Body of pancreas (tissue), 4 donors: ENCODE measurements at regions not wholly inside any gene's neighbourhood (a gene's known extent, or its start where the extent isn't known, plus 50 kb on each side); places are given as distances from the start of the nearest gene placed in this dataset.

Source experiments
- ATAC-seq: fragments of 150-250 bp; one replicate; pipeline ENCODE4 v1.9.1; 2016
- DNase-seq, 4 donors: peaks; one replicate each; pipeline ENCODE4 v3.0.0-alpha.2; 2019
- H3K27ac ChIP-seq, 4 donors: fragments of 200-600 bp; sonication (generic); 1 replicate in 3 of 4; 2 replicates in 1 of 4; pipeline versions ENCODE4 v1.5.1 to v1.6.1; 2016 to 2019; ENCODE audit warnings: mild to moderate bottlenecking in 1 of 4, mixed read lengths in 1 of 4, moderate library complexity in 1 of 4
- H3K27me3 ChIP-seq, 2 donors: fragments of 200-600 bp; sonication (generic); one replicate each; pipeline ENCODE4 v1.6.0; 2016; ENCODE audit warnings: mild to moderate bottlenecking in 1 of 2
- H3K36me3 ChIP-seq, 2 donors: fragments of 200-600 bp; sonication (generic); replicated peaks in 1 of 2; 2 replicates each; pipeline ENCODE4 v1.5.1; 2016; ENCODE audit warnings: low read depth in 2 of 2; ENCODE audit not compliant: insufficient read depth in 1 of 2
- H3K4me1 ChIP-seq: fragments of 200-600 bp; sonication (generic); one replicate; pipeline ENCODE4 v1.6.0; 2016
- H3K4me3 ChIP-seq, 2 donors: fragments of 200-600 bp; sonication (generic); 1 replicate in 1 of 2; 2 replicates in 1 of 2; pipeline ENCODE4 v1.5.1; 2016 to 2019
- H3K9me3 ChIP-seq, 3 donors: fragments of 200-600 bp; sonication (generic); 1 replicate in 2 of 3; 2 replicates in 1 of 3; pipeline ENCODE4 v1.5.1; 2016
- POLR2A ChIP-seq, 3 donors: fragments of 450-650 bp; IDR thresholded peaks; one replicate each; pipeline ENCODE4 v1.6.1; 2016; ENCODE audit warnings: antibody characterized with exemption in 3 of 3, mild to moderate bottlenecking in 2 of 3
- WGBS, 2 donors: methylation state at CpG; one replicate each; pipeline ENCODE4 v1.1.5; 2017; 5-methylcytosine and 5-hydroxymethylcytosine counted together
- intact Hi-C: fragments of 100-400 bp; cut with DNase I; formaldehyde crosslinking; loops from one replicate; pipeline ENCODE4 v1.15.1; 2023
- TF ChIP-seq, protein P1 (sequence below), 7 experiments: fragments of 450-650 bp in 4 of 7; fragments of 200-600 bp in 3 of 7; sonication (generic) in 3 of 7; IDR thresholded peaks; one replicate each; pipeline ENCODE4 v1.5.1; 2016 to 2019; ENCODE audit warnings: antibody characterized with exemption in 7 of 7

DNA sequence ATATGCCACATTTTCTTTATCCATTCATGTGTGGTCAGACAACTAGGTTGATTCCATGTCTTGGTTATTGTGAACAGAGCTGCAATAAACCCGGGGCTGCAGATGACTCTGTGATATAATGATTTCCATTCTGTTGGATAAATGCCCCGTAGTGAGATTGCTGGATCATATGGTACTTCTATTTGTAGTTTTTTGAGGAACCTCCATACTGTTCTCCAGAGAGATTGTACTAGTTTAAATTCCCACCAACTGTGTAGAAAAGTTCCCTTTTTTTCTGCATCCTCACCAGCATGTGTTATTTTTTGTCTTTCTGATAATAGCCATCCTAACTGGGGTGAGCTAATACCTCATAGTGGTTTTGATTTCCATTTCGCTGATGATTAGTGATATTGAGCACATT lies 62.2 kb upstream of the MAP3K4 start:
- Histone ChIP-seq H3K27ac (no peak overlapping the region), H3K27me3 (no peaks in the 10 kb centered on the region), H3K4me3 (no peak overlapping the region), H3K36me3 (no peaks in the 10 kb centered on the region), H3K4me1 (peaks cover 14% of the 10 kb centered on the region), H3K9me3 (no peaks in the 10 kb centered on the region)
- intact Hi-C loops, result loop anchor here (5.0 kb wide), 1 partner anchor 443 kb away; no protein-coding TSS in a partner anchor
- DNase-seq (no peak), ATAC-seq (no peak)
- no peak for TF ChIP-seq POLR2A (IDR thresholded peaks at IDR 0.05)
- TF ChIP-seq, protein P1, sequence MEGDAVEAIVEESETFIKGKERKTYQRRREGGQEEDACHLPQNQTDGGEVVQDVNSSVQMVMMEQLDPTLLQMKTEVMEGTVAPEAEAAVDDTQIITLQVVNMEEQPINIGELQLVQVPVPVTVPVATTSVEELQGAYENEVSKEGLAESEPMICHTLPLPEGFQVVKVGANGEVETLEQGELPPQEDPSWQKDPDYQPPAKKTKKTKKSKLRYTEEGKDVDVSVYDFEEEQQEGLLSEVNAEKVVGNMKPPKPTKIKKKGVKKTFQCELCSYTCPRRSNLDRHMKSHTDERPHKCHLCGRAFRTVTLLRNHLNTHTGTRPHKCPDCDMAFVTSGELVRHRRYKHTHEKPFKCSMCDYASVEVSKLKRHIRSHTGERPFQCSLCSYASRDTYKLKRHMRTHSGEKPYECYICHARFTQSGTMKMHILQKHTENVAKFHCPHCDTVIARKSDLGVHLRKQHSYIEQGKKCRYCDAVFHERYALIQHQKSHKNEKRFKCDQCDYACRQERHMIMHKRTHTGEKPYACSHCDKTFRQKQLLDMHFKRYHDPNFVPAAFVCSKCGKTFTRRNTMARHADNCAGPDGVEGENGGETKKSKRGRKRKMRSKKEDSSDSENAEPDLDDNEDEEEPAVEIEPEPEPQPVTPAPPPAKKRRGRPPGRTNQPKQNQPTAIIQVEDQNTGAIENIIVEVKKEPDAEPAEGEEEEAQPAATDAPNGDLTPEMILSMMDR (IDR thresholded peaks at IDR 0.05), result no peak
- 58 to 65% methylated on average over 3 of the region's 3 CpGs for WGBS, 2 donors

DNA sequence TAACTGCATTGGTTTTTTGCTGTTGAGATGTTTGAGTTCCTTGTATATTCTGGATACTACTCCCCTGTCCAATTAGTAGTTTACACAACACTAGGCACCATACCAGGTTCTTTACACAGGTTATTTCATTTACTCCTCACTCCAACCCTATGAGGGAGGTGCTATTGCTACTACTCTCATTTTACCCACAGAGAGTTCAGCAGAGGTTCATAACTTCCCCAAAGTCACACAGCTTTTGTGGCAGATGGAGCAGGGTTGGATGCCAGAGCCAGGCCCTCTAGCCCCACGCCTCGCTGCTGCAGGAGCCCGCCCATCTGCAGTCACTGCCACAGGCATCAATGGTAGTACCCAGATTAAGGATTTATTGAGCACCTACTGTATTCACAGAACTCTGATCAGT lies 61.7 kb upstream of the MAP3K4 start:
- intact Hi-C loops, result loop anchor here (5.0 kb wide), 1 partner anchor 442 kb away; no protein-coding TSS in a partner anchor
- 82 to 93% methylated on average over 3 of the region's 3 CpGs for WGBS, 2 donors
- no peaks in the 10 kb centered on the region for H3K36me3 ChIP-seq
- ATAC-seq (no peak), DNase-seq (no peak)
- no peak overlapping the region for H3K27ac ChIP-seq
- TF ChIP-seq, protein P1 (IDR thresholded peaks at IDR 0.05), result no peak
- no peak for TF ChIP-seq POLR2A (IDR thresholded peaks at IDR 0.05)
- H3K4me1 ChIP-seq, result peaks cover 14% of the 10 kb centered on the region
- H3K4me3 ChIP-seq, result no peak overlapping the region
- no peaks in the 10 kb centered on the region for H3K27me3 ChIP-seq
- no peaks in the 10 kb centered on the region for H3K9me3 ChIP-seq

DNA sequence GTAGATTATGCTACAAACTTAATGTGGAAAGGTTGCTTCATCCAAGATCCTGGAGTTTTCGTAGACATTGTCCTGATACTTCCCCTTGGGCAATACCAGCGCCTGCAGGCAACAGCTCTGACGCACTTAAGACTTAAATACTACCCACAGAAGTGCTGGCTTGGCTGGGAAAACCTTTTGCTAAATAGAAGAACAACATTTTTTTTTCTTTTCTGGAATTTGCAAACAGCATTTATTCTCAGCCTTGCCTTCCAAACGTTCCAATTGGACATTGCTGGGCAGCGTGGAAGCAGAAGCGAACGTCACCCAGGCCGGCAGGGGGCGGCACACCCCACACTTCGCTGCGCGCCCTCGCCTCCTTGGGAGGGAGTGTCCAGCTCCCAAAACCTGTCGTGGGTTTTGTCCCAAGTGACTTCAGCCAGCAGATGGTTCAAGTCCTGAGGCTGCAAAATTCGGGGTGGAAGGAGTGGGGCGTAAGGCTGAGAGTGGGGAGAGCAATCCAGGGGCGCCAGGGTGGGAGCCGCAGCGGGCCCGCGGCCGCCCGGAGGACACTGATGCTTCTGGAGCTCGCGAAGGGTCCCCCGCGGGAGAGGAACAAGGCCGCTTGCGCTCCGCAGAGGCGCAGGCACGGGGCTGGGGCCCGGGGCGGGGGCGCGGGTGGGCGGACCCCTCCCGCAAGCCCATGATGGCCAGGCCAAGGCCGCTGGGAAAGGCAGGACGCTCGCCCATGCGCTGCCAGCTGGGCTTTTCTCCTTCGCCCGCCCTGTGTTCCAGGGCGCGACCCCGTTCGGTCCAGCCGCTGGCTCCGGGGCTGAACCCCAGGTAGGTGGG lies 60.8 kb upstream of the MAP3K4 start:
- H3K4me3 ChIP-seq, result peak overlapping the region; percentile 23 to 51
- H3K27me3 ChIP-seq, result no peaks in the 10 kb centered on the region
- H3K27ac ChIP-seq, result peak overlapping the region in 1 of 4 donors; percentile 11
- no peaks in the 10 kb centered on the region for H3K9me3 ChIP-seq
- WGBS, 2 donors, result 2% methylated on average over 34 to 50 of the region's 50 CpGs
- intact Hi-C loops, result no loop called here
- DNase-seq (peak; percentile 76 to 82 (median 82)), ATAC-seq (peak; percentile 97)
- H3K36me3 ChIP-seq, result no peaks in the 10 kb centered on the region
- H3K4me1 ChIP-seq, result peaks cover 14% of the 10 kb centered on the region
- TF ChIP-seq POLR2A (IDR thresholded peaks at IDR 0.05), result no peak
- TF ChIP-seq, protein P1 (IDR thresholded peaks at IDR 0.05), result peak; percentile 82 to 96 (median 91)

DNA sequence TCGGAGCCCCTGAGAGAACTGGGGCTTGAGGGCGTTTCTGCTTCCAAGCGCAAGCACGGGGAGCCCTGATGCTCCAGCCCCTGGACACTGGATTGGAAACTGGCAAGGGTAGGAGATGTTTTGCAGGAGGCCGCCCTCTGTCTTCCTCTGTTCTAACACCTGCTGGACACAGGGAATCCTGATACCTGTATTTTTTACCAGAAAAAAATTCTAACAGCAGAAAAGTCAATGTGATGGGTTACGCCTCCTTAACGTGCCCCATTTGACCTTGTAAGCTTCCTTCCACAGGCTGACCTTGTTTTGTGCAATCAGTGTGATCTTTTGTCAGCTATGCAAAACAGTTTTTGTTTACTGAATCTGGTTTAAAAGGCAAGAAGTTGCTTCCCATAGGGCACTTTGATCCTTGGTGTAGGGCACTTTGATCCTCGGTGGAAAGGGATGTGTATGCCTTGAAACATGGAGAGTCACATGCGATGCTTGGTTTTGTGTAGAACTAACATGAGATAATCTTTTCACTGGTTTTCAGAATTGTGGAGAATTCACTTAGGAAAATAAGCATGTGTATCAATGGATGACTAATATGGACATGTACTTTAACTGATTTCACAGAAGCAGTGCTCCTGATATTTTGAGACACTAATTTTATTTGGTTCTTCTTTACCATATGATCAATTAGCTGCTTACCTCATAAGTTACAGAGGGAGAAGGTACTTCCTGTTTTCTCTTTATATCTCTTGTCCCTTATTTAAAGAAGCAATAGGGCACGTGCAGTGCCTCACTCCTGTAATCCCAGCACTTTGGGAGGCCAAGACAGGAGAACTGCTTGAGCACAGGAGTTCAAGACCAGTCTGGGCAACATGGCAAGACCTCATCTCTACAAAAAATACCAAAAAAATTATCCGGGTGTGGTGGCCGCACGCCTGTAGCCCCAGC lies 59.9 kb upstream of the MAP3K4 start:
- Histone ChIP-seq H3K27ac (peak overlapping the region in 1 of 4 donors; percentile 11), H3K36me3 (no peaks in the 10 kb centered on the region), H3K4me3 (peak overlapping the region; percentile 23 to 51), H3K27me3 (no peaks in the 10 kb centered on the region), H3K9me3 (no peaks in the 10 kb centered on the region), H3K4me1 (peaks cover 14% of the 10 kb centered on the region)
- peak in 1 of 4 donors; percentile 17 for DNase-seq
- peak; percentile 27 for ATAC-seq
- TF ChIP-seq POLR2A (IDR thresholded peaks at IDR 0.05), result no peak
- TF ChIP-seq, protein P1 (IDR thresholded peaks at IDR 0.05), result peak in 2 of 7 experiments; percentile 2 to 18
- intact Hi-C loops, result no loop called here
- 32 to 51% methylated on average over 9 to 13 of the region's 13 CpGs for WGBS, 2 donors
